GM19238 (cell line): ENCODE measurements at regions not wholly inside any gene's neighbourhood (a gene's known extent, or its start where the extent isn't known, plus 50 kb on each side); places are given as distances from the start of the nearest gene placed in this dataset.
"Not testable (repeated sequence)": the region's sequence is repeated elsewhere in the genome, so short reads cannot be mapped to it uniquely, and the experiment has no call there.

Source experiments
- DNase-seq: peaks from one replicate; pipeline ENCODE4 v3.0.0; 2011; ENCODE audit warnings: low spot score; ENCODE audit not compliant: insufficient read length

- DNase-seq, result no peak
Measured at GRCh38 chr10:52598936-52599335, 173.6 kb downstream of the MBL2 start.

- no peak for DNase-seq
Measured at GRCh38 chr10:52599551-52600200, 172.9 kb downstream of the MBL2 start.

GRCh38 chr10:52604131-52604530, 168.5 kb downstream of the MBL2 start:
- not testable (repeated sequence) for DNase-seq

DNA sequence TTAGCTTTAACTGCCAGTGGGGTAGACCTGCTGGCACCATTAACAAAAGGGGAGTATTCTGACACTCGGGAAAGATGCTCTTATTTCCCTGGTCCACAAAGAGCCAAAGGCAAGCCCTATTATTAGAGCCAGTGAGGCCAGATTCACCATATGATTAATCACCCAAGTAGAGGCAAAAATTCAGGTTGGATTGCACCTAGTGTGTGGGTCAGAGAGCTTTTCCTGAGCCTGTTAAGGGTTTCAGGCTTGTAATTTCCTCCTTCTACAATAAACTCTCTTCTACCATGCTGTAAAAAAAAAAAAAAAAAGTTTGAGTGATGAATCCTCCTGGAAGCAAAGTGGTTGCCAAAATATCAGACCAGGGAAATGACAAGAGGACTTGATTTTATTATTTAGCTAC, 163.5 kb downstream of the MBL2 start:
- DNase-seq, result no peak

GRCh38 chr10:52609626-52610240, 162.9 kb downstream of the MBL2 start:
- no peak for DNase-seq

GRCh38 chr10:52615331-52615730, 157.3 kb downstream of the MBL2 start:
- no peak for DNase-seq

DNA sequence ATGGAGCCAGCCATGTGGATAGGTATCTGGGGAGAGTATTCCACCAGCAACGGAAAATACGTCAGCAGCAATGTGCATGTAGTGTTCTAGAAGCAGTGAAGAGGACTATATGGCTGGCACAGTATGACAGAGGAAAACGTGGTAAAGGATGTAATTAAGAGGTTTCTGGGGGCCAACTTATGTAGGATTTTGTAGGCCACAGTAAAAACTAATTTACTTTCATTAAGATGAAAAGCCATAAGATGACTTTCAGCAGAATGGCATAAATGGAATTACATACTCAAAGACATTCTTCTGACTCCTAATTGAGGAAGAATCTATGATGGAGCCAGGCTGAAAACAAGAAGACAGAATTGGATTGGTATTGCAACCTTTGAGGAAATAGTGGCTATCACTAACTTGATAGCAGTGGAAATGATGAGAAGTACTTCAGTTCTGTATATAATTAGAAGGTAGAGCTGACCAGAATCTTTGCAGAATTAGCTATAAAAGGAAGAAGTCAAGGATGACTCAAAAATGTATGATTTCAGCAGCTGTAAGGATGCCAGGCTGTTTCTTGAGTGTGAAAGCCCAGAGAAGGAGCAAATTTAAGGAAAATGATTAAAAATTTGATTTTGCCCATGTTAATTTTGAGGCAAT, 156.7 kb downstream of the MBL2 start:
- DNase-seq, result no peak

DNA sequence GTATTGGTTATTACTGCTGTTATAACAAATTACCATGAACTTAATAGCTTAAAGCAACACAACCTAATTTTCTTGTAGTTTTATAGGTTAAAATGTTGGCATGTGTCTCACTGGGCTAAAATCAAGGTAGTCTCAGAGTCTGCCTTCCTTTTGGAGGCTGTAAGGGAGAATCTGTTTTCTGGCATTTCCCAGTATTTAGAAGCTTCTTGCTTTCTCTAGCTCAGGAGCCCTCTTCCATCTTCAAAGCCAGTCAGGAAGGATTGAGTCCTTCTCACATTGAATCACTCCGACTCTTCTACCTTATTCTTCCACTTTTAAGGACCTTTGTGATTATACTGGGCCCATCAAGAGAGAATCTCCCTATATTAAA, 156.2 kb downstream of the MBL2 start:
- no peak for DNase-seq

- DNase-seq, result no peak
Measured at GRCh38 chr10:52617346-52617745, 155.2 kb downstream of the MBL2 start.

GRCh38 chr10:52619052-52619451, 153.5 kb downstream of the MBL2 start:
- DNase-seq, result no peak

GRCh38 chr10:52621635-52622079, 150.9 kb downstream of the MBL2 start:
- DNase-seq, result no peak

DNA sequence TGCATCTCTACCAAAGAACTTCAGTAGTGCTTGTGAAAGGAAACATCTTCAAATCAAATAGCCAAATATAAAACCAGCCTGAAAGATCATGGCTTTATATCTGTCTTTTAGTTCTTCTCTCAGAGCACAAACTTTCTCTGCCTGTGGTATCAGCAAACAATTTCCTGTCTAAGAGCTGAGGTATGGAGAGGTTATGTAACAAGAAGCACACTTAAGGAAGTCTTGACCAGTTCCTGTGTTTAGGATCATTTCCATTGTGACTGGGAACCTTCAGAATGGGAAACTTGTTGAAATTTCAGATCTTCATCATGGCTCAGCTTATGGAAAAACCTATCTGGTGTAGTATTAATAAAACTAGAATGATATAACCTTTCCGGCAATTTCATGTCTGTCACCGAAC, 148.8 kb downstream of the MBL2 start:
- DNase-seq, result no peak

DNA sequence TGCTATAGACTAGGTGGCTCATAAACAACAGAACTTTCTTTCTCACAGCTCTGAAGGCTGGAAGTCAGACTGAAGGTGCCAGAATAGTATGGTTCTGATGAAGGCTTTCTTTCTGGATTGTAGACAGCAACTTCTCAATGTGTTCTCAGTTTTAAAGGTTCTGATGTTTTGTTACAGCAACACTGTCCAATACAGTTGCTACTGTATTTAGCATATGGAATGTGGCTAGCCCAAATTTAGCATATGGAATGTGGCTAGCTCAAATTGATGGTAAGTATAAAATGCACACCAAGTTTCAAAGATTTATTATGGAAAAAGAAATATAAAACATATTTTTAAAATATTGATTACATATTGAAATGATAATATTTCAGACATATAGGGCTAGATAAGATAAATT, 145.3 kb downstream of the MBL2 start:
- no peak for DNase-seq

GRCh38 chr10:52631146-52631545, 141.4 kb downstream of the MBL2 start:
- DNase-seq, result no peak

DNA sequence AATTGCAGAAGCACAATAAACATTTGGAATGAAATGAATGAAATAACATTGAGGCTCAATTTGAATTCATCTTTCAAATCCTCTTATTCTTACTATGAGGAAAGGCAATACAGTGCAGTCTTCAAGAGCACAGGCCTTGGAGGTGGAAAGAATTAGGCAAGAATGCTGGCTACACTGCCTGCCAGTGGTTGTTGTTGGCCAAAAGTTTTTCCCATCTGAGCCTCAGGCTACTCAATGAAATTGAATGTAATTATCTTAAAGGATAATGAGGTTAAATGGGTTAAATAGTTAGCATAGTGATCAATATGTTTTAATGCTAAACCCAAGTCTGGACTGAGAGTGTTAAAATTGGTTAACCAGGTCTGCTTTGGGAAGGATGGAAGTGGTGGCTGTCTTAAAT, 140.9 kb downstream of the MBL2 start:
- no peak for DNase-seq

GRCh38 chr10:52632591-52632990, 140.0 kb downstream of the MBL2 start:
- DNase-seq, result no peak

DNA sequence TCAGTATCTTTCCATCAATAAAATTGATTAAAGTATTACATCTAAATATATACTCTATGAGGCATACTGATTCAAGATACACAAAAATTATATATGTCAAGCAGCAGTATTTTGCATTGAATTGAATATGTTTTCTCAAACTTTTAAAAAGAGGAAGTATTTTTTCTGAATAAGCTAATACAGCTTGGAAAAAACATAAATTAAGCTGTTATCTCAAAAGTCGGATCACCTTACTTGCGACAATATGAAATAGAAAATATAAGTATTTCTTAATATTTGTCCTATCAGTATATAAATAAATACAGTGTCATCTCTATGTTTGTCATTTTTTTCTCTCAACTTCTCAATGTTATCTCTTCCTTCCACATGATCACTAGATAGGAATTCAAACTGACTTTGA, 139.3 kb downstream of the MBL2 start:
- DNase-seq, result no peak

- DNase-seq, result no peak
Measured at GRCh38 chr10:52635651-52636050, 136.9 kb downstream of the MBL2 start.

GRCh38 chr10:52636874-52637273, 135.7 kb downstream of the MBL2 start:
- DNase-seq, result no peak

DNA sequence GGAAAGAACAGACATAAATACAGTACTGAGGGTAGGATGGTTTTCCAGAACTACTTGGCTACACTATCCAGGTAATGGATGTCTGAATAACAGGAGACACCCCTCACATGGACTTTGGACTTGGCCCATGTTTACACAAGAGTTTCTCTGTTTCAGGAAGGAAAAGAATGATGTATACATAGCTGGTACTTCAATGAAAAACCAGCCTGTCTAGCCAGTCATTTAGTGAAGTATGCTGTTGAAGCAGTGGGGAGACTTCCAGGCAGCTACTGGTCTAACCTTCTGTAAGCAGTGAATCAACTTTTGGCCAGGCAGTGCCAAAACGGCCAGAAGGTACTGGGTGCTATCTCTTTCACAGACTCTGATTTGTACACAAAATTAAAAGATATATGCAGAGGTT, 135.0 kb downstream of the MBL2 start:
- no peak for DNase-seq

DNA sequence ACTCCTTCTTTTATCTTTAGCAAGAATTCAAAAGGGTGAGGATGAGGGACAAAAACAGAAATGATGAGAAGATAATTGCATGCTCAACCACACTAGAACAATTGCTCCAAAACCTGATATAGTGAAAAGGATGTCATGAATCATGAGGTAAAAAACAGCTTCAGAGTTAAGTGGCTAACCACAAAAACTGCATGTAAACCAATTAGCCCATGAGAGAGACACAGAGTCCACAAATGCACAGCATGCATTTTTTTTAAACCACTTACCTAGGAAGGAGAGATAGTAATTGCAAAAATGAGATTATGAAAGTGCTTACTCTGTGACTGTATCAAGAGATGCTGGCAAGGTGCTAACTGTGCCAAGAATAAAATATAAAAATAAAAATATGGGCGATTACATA, 132.9 kb downstream of the MBL2 start:
- DNase-seq, result no peak

GRCh38 chr10:52642208-52642607, 130.4 kb downstream of the MBL2 start:
- DNase-seq, result no peak
